ENCODE measurements at regions not wholly inside any gene's neighbourhood (a gene's known extent, or its start where the extent isn't known, plus 50 kb on each side); places are given as distances from the start of the nearest gene placed in this dataset.

GRCh38 chr14:32019276-32019675 is 57.8 kb upstream of the ARHGAP5 start:
- H3K79me1 ChIP-seq (ENCODE audit: low read depth in 1 of 2, low read length in 2 of 2): no peaks in the 10 kb centered on the region
- no peak overlapping the region for H3K9ac ChIP-seq (ENCODE audit: low read depth, low read length)
- H3K9me3 ChIP-seq (ENCODE audit: control insufficient read depth, insufficient read depth, low read length): no peaks in the 10 kb centered on the region
- no peak overlapping the region for H4K8ac ChIP-seq (ENCODE audit: low read depth in 2 of 2, low read length in 2 of 2)
- H3K27ac ChIP-seq (ENCODE audit: insufficient read depth, low read length): no peak overlapping the region
- no TSS peak for BruUV-seq (replicated peaks)
- no peak overlapping the region for H2BK15ac ChIP-seq (ENCODE audit: low read depth, low read length)
- H3K23ac ChIP-seq (ENCODE audit: low read depth, low read length): no peak overlapping the region
- dilution Hi-C loops (cut with HindIII; ENCODE audit: low sequenced_read_pairs, unreplicated experiment): no loop called here
- no peaks in the 10 kb centered on the region for H3K9me1 ChIP-seq (ENCODE audit: insufficient read depth, low read length)
- in situ Hi-C loops (cut with MboI; ENCODE audit: low sequenced_read_pairs): no loop called here
- no peak overlapping the region for H4K91ac ChIP-seq (ENCODE audit: insufficient read depth, low read depth, low read length)
- intact Hi-C loops (cut with micrococcal nuclease): no loop called here
- no peak overlapping the region for H4K5ac ChIP-seq (ENCODE audit: low read depth, low read length)
- no peak for TF ChIP-seq MXI1 (IDR thresholded peaks at IDR 0.05; ENCODE audit: borderline replicate concordance, low read depth, low read length)
- H3K4me2 ChIP-seq (ENCODE audit: low read depth, low read length): no peak overlapping the region
- H3K36me3 ChIP-seq (ENCODE audit: control insufficient read depth, insufficient read depth, low read length): no peaks in the 10 kb centered on the region
- whole genome bisulfite sequencing, 2 experiments (ENCODE audit: extremely low coverage in 2 of 2, insufficient read length in 1 of 2): 51% methylated on average over 3 of the region's 7 CpGs; no CpG with 5 or more reads in 1 of the 2 experiments
- H2AK5ac ChIP-seq (ENCODE audit: low read depth, low read length): no peak overlapping the region
- ChIA-PET CTCF (no interaction called here), POLR2A (ENCODE audit: unreplicated experiment) (no interaction called here)
- no peak overlapping the region for H3K4me3 ChIP-seq (ENCODE audit: insufficient read depth, low read depth, low read length)
- no peak overlapping the region for H3K18ac ChIP-seq (ENCODE audit: low read depth, low read length)
- H3K27me3 ChIP-seq (ENCODE audit: control insufficient read depth, insufficient read depth, low read length): peaks cover 9% of the 10 kb centered on the region
- H2AFZ ChIP-seq (replicated peaks; ENCODE audit: low read length, poor library complexity): no peak overlapping the region
- H3K14ac ChIP-seq (replicated peaks; ENCODE audit: low read depth, low read length): no peak overlapping the region
- no peak for DNase-seq
- no peaks in the 10 kb centered on the region for H4K20me1 ChIP-seq (ENCODE audit: insufficient read depth, low read length)
- H3K56ac ChIP-seq (ENCODE audit: extremely low read depth, insufficient read depth, low read length): no peak overlapping the region
- no peak overlapping the region for H2BK120ac ChIP-seq (ENCODE audit: low read depth, low read length)
- no peak overlapping the region for H2BK20ac ChIP-seq (ENCODE audit: low read depth, low read length)
- no peaks in the 10 kb centered on the region for H3K4me1 ChIP-seq (ENCODE audit: control insufficient read depth, insufficient read depth, low read length)
- ATAC-seq (ENCODE audit: low read depth): no peak
- no peak overlapping the region for H2BK5ac ChIP-seq (ENCODE audit: low read depth, low read length, poor library complexity, severe bottlenecking)
- no peak overlapping the region for H2AK9ac ChIP-seq (replicated peaks; ENCODE audit: low read depth, low read length, poor library complexity)
- H3K4ac ChIP-seq (ENCODE audit: low read depth, low read length): no peak overlapping the region
